NCI-H1048 (cell line): ENCODE measurements at regions not wholly inside any gene's neighbourhood (a gene's known extent, or its start where the extent isn't known, plus 50 kb on each side); places are given as distances from the start of the nearest gene placed in this dataset.

ENCODE experiments used
- DNase-seq: peaks from one replicate; lab custom pipeline; 2025; lab: John Stamatoyannopoulos, UW

GRCh38 chr1:82950606-82951200, 1048.2 kb downstream of the TTLL7 start:
- no peak for DNase-seq

GRCh38 chr1:82948386-82948785, 1050.5 kb downstream of the TTLL7 start:
- no peak for DNase-seq

- no peak for DNase-seq
Measured at GRCh38 chr1:82947278-82947677, 1051.7 kb downstream of the TTLL7 start.

GRCh38 chr1:82946096-82946605, 1052.8 kb downstream of the TTLL7 start:
- no peak for DNase-seq

- no peak for DNase-seq
Measured at GRCh38 chr1:82944822-82945221, 1054.1 kb downstream of the TTLL7 start.

GRCh38 chr1:82934074-82934473, 1064.9 kb downstream of the TTLL7 start:
- DNase-seq, result no peak

GRCh38 chr1:82932727-82933126, 1066.2 kb downstream of the TTLL7 start:
- DNase-seq, result no peak

- DNase-seq, result no peak
Measured at GRCh38 chr1:82932207-82932606, 1066.7 kb downstream of the TTLL7 start.

GRCh38 chr1:82931006-82931405, 1067.9 kb downstream of the TTLL7 start:
- no peak for DNase-seq

GRCh38 chr1:82927753-82928152, 1071.2 kb downstream of the TTLL7 start:
- DNase-seq, result no peak

GRCh38 chr1:82924666-82925065, 1074.3 kb downstream of the TTLL7 start:
- DNase-seq, result no peak

GRCh38 chr1:82923931-82924330, 1075.0 kb downstream of the TTLL7 start:
- no peak for DNase-seq

GRCh38 chr1:82921759-82922158, 1077.2 kb downstream of the TTLL7 start:
- DNase-seq, result no peak

- no peak for DNase-seq
Measured at GRCh38 chr1:82920418-82921248, 1078.3 kb downstream of the TTLL7 start.

- DNase-seq, result no peak
Measured at GRCh38 chr1:82919837-82920236, 1079.1 kb downstream of the TTLL7 start.

GRCh38 chr1:82907313-82907712, 1091.6 kb downstream of the TTLL7 start:
- DNase-seq, result no peak

GRCh38 chr1:82903626-82904025, 1095.3 kb downstream of the TTLL7 start:
- DNase-seq, result no peak

- DNase-seq, result no peak
Measured at GRCh38 chr1:82901561-82901960, 1097.4 kb downstream of the TTLL7 start.

GRCh38 chr1:82901118-82901517, 1097.8 kb downstream of the TTLL7 start:
- DNase-seq, result no peak

- DNase-seq, result no peak
Measured at GRCh38 chr1:82899017-82899416, 1098.3 kb downstream of the ADGRL2 start.

GRCh38 chr1:82897549-82897948, 1096.8 kb downstream of the ADGRL2 start:
- no peak for DNase-seq

- DNase-seq, result no peak
Measured at GRCh38 chr1:82896036-82896435, 1095.3 kb downstream of the ADGRL2 start.

GRCh38 chr1:82894635-82895034, 1093.9 kb downstream of the ADGRL2 start:
- DNase-seq, result no peak
